ENCODE measurements at regions not wholly inside any gene's neighbourhood (a gene's known extent, or its start where the extent isn't known, plus 50 kb on each side); places are given as distances from the start of the nearest gene placed in this dataset.

GRCh38 chr6:25154034-25154596 is 125.1 kb upstream of the CARMIL1 start:
- TF ChIP-seq, protein P1, sequence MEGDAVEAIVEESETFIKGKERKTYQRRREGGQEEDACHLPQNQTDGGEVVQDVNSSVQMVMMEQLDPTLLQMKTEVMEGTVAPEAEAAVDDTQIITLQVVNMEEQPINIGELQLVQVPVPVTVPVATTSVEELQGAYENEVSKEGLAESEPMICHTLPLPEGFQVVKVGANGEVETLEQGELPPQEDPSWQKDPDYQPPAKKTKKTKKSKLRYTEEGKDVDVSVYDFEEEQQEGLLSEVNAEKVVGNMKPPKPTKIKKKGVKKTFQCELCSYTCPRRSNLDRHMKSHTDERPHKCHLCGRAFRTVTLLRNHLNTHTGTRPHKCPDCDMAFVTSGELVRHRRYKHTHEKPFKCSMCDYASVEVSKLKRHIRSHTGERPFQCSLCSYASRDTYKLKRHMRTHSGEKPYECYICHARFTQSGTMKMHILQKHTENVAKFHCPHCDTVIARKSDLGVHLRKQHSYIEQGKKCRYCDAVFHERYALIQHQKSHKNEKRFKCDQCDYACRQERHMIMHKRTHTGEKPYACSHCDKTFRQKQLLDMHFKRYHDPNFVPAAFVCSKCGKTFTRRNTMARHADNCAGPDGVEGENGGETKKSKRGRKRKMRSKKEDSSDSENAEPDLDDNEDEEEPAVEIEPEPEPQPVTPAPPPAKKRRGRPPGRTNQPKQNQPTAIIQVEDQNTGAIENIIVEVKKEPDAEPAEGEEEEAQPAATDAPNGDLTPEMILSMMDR (IDR thresholded peaks at IDR 0.05): no peak
- TF ChIP-seq POLR2A (IDR thresholded peaks at IDR 0.05): no peak

Data from lower leg skin (tissue), 3 donors.